CD4-positive, alpha-beta T cell treated with Interleukin-4 for 4 hours (primary cell): ENCODE measurements at regions not wholly inside any gene's neighbourhood (a gene's known extent, or its start where the extent isn't known, plus 50 kb on each side); places are given as distances from the start of the nearest gene placed in this dataset.
"Not testable (repeated sequence)": the region's sequence is repeated elsewhere in the genome, so short reads cannot be mapped to it uniquely, and the experiment has no call there.

Source experiments
- DNase-seq: peaks from one replicate; pipeline ENCODE4 v3.0.0-alpha.2; 2020

DNA sequence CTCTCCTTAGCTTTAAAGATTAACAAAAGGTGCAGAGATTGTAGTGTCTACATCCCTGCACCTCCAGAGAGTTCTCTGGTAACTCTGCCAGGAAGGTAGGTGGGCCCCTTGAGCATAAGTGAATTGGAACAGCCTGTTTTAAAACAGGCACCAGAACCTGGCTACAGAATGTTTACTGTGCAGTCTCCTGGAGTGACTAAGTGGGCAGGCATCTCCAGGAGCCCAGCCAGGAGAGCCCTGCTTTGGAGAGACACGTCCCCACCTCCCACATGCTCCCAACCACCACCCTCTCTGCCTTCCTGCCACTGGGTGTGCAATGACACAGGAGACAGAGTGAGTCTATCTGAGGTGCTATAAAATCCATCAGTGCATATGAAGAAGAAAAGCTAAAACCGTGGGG lies 110.3 kb upstream of the EYA4 start:
- DNase-seq, result no peak

DNA sequence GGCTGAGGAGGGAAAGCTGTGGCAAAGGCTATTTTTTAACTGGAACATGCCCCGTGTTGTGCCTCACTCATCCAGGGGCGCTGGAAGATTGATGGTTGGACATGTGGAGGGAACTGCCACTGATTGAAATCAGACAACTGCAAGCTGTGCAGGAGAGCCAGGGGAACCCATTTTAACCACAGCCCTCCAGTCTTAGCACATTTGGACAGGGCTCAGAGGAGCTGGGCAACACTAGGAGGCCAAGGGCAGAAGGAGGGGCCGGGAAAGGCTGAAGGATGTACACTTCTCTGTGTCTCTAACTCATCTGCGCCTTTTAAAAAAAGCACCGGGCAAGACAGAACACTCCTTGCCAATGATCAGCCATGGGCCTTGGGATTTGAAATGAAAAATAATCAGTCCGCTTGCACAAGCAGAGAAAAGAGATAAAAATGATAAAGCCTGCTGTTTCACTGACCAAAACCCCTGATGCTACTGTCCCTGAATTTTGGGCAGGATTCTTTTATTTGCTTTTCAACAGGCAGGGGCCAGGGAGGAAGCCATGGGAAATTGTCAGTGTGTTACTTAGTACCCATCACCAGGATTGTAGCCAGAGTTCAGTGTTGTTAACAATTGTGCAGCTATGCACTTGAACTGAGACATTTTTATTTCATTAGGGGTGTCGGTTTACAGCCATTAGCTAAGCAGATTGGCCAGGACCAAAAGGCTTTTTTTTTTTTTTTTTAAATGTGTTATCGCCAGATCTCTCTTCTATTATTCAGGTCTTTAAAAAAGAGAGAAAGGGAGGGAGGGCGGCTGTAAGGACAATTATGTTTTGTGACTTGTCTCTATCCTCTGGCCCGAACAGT lies 109.3 kb upstream of the EYA4 start:
- DNase-seq, result no peak

DNA sequence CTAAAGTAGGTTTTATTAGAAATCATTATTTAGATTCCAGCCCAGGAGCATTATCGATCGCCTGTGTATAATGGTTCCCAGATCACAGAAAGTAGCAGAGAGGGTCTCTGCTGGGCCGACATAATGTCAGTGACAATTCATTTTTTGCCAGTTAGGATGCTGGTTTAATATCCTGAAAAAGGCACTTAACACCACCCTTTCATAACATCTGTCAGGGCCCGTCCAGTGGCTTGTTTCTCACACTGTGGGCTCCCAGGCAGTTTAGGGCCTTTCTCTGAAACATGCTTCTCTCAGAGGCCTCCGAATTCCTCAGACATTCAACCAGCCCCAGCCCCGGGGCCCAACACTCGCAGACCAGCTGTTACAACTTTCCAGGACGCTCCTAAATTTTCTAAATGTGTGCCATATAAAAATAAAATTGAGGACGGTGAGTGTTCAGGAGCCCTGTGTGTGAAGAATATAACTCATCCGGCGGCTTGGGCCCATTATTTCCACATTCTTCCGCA lies 108.6 kb upstream of the EYA4 start:
- DNase-seq, result no peak

DNA sequence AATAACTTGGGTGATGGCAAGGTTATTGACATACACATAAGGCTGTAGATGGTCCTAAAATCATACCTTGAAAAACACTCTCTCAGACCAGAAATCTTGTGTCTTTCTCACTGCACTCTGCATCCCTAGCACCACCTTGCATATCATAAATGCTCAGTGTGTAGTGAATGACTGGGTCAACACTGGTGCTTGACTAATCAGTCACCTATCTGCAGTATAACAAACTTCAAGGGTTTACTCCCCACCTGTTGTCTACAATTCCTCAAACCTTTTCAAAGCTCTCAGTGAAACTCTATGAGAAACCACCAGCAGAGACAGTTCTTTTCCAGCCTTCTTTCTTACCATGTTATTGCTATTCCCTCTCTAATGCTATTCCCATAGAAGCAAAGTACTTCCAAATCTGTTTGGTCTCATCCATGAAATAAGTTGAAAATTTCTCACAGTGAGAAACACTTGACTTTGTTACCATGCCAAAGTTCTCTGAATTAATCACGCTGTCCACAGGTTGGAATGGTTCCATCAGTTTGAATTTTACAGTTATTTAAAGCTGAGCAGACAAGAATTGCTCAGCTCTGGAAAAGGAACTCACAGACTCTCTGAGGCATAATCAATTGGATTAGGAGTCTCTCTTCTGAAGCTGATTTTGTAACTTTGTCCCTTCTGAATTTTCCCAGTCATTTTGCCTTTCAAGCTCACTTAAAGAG lies 104.8 kb upstream of the EYA4 start:
- DNase-seq, result no peak

DNA sequence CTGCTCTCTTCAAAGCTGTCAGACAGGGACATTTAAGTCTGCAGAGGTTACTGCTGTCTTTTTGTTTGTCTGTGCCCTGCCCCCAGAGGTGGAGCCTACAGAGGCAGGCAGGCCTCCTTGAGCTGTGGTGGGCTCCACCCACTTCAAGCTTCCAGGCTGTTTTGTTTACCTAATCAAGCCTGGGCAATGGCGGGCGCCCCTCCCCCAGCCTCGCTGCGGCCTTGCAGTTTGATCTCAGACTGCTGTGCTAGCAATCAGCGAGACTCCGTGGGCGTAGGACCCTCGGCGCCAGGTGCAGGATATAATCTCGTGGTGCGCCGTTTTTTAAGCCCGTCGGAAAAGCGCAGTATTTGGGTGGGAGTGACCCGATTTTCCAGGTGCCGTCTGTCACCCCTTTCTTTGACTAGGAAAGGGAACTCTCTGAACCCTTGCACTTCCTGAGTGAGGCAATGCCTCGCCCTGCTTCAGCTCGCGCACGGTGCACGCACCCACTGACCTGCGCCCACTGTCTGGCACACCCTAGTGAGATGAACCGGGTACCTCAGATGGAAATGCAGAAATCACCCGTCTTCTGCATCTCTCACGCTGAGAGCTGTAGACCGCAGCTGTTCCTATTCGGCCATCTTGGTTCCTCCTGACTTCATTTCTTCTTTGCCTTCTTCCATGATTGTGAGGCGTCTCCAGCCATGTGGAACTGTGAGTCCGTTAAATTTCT lies 93.5 kb upstream of the EYA4 start:
- not testable (repeated sequence) for DNase-seq

DNA sequence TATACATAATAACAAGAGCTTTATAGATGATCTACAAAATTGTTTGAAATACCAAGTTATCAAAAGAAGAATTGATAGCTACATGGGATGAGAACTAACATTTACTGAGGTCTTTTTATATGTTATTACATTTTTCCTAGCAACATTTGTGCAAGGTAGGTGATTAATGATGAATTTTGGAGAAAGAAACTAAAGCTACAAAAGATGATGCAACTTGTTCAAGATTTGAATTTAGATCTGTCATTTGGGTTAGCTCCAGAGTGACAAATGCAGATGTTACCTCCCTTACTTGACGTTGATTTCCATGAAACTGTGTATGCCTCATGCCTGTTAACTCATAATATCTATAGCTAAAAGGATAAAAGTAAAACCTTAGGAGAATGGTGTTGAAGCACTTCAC lies 84.5 kb upstream of the EYA4 start:
- no peak for DNase-seq

DNA sequence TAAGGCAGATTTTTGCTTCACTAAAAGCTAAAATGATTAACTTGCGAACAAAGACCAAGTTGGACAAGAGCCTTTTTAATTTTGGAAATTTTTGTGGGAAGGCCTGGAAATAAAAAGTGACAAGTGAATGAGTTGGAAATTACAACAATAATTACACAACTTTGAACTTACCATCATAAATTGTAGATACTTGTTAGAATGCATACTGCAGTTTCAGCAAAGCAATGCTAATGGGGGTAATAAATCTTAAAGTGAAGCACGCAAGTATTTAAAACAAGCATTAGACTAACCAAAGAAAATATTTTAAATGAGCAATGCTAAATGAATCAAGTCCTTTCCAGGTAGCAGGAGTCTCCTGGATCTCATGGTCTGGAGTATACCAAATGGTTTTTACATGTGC lies 83.2 kb upstream of the EYA4 start:
- DNase-seq, result no peak

DNA sequence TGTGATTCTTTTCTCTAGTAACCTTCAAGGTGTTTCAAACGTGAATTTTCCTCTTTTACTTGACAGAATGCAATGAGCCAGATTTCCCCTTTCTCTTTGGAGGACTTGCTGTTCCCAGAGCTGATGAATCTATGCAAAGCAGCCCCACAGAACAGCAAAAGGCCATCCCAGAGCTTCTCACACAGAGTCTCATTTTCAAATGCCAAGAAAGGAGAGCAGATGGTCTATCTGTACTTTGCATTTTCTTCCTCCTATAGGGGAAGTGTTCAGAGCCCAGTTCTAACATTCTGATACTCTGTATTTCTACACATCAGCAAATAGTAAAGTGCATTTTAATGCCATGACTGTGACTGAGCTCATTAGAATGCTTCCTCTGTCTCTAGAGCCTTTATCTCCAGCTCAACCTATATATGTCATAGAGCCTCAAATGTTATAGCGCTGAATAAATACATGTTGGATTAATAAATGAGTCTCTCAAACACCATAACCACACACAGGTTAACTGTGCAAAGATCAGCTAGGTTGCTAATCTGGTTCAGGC lies 81.8 kb upstream of the EYA4 start:
- DNase-seq, result no peak

DNA sequence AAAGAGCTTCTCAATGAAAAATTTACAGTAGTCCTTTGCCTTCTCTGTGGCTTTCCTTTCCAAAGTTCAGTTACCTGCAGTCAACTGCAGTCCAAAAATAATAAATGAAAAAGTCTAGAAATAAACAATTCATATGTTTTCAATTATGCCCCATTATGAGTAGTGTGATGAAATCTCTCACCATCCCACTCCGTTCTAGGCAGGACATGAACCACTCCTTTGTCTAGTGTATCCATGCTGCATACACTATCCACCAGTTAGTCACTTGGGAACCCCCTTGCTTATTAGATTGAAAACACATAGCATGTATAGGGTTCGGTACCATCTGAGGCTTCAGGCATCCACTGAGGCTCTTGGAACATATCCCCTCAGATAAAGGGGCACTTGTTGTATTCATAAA lies 80.6 kb upstream of the EYA4 start:
- DNase-seq, result no peak

DNA sequence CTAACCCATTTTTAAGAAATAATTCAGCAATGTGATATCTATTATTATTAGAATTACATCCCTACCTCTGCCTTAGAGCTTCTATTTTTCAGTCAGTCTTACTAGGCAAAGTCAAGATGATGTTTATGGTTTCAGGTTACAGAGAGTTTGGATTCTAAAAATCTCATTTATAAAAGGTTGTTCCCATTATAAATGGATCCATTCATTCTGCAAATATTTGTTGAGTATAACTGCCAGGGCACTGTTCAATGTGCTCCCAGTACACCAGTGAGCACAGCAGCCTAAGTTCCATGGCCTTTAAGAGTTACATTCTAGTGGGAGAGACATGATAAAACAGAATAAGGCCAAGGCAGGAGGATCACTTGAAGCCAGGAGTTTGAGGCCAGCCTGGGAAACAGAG lies 75.9 kb upstream of the EYA4 start:
- DNase-seq, result no peak

DNA sequence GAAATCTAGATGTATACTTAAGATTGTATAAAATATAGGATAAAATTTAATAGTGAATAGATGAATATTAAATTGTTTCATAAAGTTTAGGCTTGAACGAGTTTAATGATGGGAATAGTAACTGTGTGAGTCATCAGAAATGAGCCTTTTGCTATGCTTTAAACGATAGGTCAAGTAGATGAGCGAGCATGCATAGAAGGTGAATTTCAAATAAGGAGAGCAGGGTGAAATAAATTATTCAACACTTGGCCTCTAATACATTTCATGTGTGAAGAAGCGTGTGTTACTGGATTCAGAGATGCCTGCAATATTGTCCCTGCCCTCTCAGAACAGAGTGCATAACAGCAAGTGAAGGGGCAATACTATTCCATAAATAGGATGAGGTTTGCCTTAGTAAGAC lies 74.4 kb upstream of the EYA4 start:
- no peak for DNase-seq

DNA sequence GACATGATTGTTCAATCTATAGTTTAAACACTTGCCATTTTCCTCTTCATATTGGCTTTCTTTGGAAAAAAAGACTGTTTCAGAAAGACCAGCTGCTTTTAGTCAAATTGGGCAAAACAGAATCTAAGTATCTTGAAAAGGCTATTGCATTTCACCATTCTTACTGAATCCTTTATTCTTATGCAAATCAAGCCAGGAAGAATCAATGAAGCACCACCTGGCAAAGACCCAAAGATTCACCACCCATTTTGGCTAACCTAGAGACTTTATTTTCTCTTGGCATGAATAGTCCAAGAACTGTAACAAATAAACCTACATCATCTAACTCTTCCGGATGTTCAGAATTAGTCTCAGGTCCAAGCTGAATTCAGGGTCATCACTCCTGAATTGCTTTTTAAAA lies 71.3 kb upstream of the EYA4 start:
- no peak for DNase-seq

DNA sequence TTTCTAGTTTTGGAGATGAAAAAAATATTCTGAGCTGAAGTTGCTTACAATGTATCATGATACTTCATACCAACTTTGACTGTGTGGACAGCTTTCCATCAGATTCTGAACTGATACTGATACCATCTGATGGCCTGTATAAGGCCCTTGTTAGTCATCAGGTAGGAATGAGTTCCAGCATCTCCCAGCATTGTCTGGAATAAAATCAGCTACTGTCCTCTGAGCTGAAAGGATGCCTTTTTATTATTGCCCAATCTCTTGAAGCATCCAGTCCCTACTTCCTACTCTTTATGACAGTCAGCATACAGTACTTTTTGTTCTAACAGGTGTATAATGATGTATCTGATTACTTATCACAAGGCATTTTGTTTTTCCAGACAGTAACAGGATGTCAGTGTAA lies 70.6 kb upstream of the EYA4 start:
- no peak for DNase-seq

DNA sequence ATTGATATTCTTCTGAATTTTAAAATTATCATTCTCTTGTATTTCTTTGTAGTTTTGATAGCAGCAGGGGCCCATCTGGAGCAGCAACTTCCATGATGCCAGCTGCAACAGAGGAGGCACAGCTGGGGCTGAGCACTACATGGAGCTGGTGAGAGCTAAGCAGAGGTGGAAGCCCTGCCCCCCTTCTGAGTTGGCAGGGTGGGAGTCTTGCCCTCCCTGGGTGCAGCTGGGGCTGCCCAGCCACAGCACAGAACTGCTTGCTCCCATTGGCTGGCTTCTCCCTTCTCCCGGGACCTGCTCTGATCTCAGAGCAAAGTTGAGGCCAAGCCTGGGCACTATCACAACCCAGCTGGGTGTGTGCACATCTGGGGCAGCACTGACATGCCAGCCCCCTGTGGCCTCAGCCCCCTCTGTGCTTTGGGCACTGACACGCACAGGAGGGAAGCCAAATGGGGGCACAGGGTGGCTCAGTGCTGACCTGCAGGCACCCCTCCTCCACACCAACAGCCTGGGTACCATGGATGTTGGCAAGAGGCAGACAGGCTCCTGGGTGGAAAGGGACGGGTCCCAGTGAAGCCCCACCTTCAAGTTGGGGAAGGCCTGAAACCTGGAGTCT lies 69.1 kb upstream of the EYA4 start:
- no peak for DNase-seq

DNA sequence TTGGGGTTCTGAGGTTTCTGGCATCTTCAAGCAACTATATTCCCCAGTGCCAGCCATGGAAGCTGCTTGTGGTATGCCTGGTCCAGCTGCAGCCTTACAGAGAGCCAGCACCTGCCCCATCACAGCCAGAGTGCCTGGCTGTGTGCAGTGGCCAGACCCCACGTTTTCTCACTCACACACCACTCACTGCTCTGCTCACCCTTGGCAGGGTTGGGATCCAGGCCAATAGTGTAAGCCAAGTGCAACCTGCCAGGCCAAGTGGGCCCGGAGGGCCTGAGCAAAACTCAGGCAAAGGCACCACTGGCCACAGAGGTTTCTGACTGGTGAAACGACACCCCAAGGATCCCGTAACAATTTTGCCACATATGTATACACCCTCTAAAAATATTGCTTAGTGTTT lies 67.9 kb upstream of the EYA4 start:
- DNase-seq, result no peak

DNA sequence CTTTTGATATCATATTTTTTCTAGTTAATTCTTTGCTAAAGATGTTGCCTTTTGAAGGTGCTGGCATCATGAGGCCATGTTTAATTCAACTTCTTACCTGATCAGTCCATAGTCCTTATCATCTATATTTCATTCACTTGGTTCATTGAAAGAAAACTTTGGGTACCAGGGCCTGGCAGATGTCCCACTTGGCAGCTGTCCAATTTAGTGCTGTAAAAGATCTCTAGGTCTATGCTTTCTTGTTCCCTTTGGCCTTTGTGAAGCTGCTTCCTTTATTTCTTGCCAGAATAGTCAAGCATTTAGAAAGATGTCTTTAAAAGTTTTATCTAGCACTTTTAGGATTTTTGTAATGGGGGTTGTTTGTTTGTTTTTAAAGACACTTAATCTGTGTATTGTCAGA lies 61.7 kb upstream of the EYA4 start:
- no peak for DNase-seq

DNA sequence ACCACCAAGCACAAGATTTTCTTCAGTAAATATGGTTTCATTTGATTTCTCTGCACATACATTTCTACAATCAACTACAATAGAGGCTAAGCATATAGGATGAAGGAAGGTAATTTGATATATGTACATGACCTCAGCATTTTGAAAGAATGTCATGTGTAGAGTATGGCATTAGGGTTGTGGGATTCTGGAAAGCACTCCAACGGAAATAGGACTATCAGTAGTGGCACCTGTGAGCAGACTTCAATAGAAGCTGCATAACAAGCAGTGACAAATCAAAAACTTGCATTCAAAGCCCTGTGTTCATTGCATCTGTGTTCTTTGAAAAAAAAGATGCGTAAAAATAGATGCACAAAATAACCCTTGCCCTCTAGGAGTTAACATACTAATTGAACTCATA lies 57.5 kb upstream of the EYA4 start:
- no peak for DNase-seq

DNA sequence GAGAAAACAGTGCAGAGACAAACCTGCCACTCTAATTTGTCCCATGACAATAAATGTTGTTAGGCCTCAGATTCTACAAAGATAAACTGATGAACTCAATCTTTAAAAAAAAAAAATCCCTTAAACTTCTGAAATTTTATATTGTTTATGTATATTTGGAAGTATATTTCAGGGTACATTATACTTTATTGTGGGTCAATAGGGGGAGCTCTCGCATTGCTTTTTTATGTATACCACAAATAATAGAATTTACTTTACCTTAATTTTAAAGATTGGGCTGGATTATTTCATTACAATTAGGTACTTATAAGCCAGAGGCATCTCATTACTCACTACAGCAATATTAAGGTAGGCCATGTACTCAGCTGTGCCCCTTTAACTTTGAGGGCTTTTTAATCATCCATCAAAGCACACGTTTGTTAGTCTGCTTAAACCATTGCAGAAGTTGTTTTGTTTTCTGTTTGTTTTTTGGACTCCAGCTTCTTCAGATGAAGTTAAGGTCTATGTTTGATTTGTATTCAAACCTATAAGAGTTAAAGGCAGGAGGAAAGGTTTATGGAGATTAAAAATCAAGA lies 56.3 kb upstream of the EYA4 start:
- no peak for DNase-seq

DNA sequence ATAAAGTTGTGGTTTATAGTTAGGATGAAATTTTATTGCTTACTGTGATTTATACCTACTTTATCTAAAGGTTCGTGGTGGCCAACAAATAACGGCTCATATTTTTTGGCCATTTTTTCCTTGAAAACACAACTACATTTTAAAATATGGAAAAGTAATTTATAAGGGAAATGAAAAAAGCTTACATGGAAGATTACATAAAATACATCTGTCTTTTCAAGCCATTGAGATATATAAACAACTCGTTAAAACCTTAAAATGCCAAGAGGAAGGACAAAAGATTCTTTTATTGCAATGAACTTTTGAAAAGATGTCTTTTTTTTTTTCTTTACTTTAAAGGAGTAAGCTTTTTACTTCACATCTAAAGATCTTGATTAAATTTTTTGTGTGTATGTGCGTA lies 55.4 kb upstream of the EYA4 start:
- DNase-seq, result no peak

DNA sequence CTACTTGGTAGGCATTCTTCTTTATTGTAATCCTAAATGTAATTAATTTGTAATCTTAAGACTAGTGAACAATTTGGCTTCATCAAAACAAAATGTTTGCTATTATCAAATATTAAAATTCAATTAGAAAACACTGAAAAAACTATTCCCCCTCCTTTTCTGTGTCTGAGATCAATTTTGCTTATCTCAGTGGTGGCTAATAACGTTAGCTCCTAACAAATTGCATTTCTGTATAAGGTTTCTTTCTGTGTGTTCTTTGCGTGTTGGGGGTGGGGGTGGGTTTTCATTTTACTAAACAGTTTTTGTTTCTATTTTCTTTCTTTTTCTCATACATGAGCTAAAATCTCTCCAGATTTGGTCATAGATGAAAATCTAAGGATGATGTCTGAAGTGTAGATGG lies 54.0 kb upstream of the EYA4 start:
- DNase-seq, result no peak

DNA sequence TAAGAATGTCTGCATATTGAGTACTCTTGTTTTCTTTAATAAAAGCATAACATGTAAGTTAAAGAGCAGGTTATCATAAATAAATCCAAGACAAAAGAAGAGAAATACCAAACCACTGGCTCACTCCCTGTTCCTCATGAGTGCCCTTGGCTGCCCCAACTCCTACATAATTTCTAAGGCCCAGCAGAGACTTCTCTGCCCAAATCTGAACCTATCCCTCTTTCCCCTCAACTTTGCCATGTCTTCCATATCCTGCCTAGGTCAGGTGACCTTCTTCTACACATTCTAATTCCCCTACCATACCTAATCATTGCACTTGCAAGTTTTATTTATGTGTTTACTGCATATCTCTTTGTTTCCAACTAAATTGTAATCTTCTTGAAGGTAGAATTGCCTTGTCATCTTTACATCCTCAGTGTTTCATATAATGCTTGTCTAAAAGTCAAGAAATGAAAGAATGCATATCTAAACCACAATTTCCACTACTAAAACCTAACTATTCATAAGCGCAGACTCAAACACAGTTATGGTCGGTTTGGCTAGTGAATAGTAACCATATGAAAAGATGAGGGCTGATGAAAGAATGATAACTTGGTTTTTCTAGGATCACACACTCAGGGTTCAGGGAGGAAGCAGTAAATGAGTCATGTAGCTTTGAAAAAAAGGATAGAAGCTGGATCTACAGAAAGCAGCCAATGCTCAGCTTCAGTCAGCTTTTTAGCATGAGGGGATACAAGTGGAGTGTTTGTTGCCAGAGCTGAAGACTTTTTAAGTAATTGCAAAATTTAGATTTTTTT lies 53.3 kb upstream of the EYA4 start:
- DNase-seq, result no peak

DNA sequence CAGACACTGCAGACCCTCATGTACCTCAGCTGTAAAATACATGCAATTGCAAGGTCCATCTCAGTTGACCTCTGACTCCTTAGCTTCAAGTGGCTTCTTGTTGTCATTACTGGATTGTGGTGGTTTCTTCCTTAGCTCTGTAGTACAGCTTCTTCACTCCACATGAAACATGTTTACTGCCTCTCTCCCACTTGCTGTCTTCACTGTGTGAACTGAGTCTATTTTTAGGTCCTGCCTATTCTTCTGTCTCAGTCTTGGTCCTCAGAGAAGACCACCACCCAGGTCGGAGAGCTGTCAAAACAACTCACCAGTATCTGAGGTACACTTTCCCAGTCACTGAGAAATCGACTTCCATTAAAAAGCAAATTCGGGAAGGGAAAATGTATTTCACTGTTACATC lies 50.2 kb upstream of the EYA4 start:
- DNase-seq, result no peak
